SHP77 treated with DMSO at 0.1 percent for 48 hours (cell line): ENCODE measurements at regions not wholly inside any gene's neighbourhood (a gene's known extent, or its start where the extent isn't known, plus 50 kb on each side); places are given as distances from the start of the nearest gene placed in this dataset.
A peak's percentile ranks its signal among the peaks of the same experiment; 100 is the strongest.
"Not testable (repeated sequence)": the region's sequence is repeated elsewhere in the genome, so short reads cannot be mapped to it uniquely, and the experiment has no call there.

Experiments used
- DNase-seq: peaks from one replicate; lab custom pipeline; 2025; lab: John Stamatoyannopoulos, UW

- DNase-seq, result no peak
These were observed 50.9 kb upstream of the MITF start for GRCh38 chr3:69688400-69688799.

GRCh38 chr3:69687641-69688040 lies 51.6 kb upstream of the MITF start:
- no peak for DNase-seq

GRCh38 chr3:69686056-69686455 lies 53.2 kb upstream of the MITF start:
- DNase-seq, result no peak

GRCh38 chr3:69684309-69684961 lies 54.8 kb upstream of the MITF start:
- DNase-seq, result no peak

- DNase-seq, result no peak
These were observed 56.0 kb upstream of the MITF start for GRCh38 chr3:69683082-69683806.

- not testable (repeated sequence) for DNase-seq
These were observed 61.8 kb upstream of the MITF start for GRCh38 chr3:69677456-69677855.

- DNase-seq, result no peak
These were observed 63.3 kb upstream of the MITF start for GRCh38 chr3:69675786-69676530.

GRCh38 chr3:69674752-69675151 lies 64.5 kb upstream of the MITF start:
- DNase-seq, result no peak

- peak; percentile 6 for DNase-seq
These were observed 67.9 kb upstream of the MITF start for GRCh38 chr3:69671082-69671952.

- DNase-seq, result no peak
These were observed 70.2 kb upstream of the MITF start for GRCh38 chr3:69669070-69669469.

- peak; percentile 19 for DNase-seq
These were observed 74.1 kb upstream of the MITF start for GRCh38 chr3:69665026-69665737.

GRCh38 chr3:69660631-69661030 lies 78.6 kb upstream of the MITF start:
- DNase-seq, result no peak

- no peak for DNase-seq
These were observed 79.9 kb upstream of the MITF start for GRCh38 chr3:69659180-69659910.

GRCh38 chr3:69658514-69659140 lies 80.6 kb upstream of the MITF start:
- no peak for DNase-seq

GRCh38 chr3:69657030-69657429 lies 82.2 kb upstream of the MITF start:
- DNase-seq, result not testable (repeated sequence)

GRCh38 chr3:69651765-69652164 lies 87.5 kb upstream of the MITF start:
- no peak for DNase-seq

- no peak for DNase-seq
These were observed 89.2 kb upstream of the MITF start for GRCh38 chr3:69650066-69650419.

GRCh38 chr3:69649120-69650065 lies 89.9 kb upstream of the MITF start:
- DNase-seq, result no peak

GRCh38 chr3:69648126-69648525 lies 91.1 kb upstream of the MITF start:
- no peak for DNase-seq
